ENCODE measurements at regions not wholly inside any gene's neighbourhood (a gene's known extent, or its start where the extent isn't known, plus 50 kb on each side); places are given as distances from the start of the nearest gene placed in this dataset.

DNA sequence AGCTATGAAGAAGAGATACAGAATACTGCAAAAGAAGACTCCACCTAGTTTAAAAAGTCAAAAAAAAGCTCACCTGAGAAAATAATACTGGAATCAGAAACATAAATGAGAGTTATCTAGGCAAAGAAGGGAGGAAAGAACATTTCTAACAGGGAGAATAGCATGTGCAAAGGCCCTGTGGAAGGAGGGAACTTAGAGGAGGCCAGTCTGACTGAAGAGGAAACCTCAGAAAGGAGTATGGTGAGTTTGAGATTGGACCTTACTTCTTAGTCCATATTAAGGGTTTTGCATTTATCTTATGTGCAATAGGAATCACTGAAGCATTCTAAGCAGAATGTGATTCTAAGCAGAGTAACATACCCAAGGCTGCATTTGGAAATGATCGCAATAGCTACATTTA, 193.2 kb downstream of the LNPK start:
- Mint-ChIP-seq H3K36me3 (ENCODE audit: low read depth) (no peaks in the 10 kb centered on the region), H3K4me1 (no peaks in the 10 kb centered on the region), H3K27me3 (peaks cover 3% of the 10 kb centered on the region), H3K4me3 (no peak overlapping the region), H3K27ac (no peak overlapping the region), H3K9me3 (no peaks in the 10 kb centered on the region)
- CTCF ChIA-PET, result no interaction called here
- ATAC-seq (ENCODE audit: low read depth), result no peak
- TF ChIP-seq, protein P1, sequence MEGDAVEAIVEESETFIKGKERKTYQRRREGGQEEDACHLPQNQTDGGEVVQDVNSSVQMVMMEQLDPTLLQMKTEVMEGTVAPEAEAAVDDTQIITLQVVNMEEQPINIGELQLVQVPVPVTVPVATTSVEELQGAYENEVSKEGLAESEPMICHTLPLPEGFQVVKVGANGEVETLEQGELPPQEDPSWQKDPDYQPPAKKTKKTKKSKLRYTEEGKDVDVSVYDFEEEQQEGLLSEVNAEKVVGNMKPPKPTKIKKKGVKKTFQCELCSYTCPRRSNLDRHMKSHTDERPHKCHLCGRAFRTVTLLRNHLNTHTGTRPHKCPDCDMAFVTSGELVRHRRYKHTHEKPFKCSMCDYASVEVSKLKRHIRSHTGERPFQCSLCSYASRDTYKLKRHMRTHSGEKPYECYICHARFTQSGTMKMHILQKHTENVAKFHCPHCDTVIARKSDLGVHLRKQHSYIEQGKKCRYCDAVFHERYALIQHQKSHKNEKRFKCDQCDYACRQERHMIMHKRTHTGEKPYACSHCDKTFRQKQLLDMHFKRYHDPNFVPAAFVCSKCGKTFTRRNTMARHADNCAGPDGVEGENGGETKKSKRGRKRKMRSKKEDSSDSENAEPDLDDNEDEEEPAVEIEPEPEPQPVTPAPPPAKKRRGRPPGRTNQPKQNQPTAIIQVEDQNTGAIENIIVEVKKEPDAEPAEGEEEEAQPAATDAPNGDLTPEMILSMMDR (IDR thresholded peaks at IDR 0.05), result no peak
- intact Hi-C loops (cut with micrococcal nuclease), result no loop called here
- POLR2A ChIA-PET, result no interaction called here
- no peak for DNase-seq

DNA sequence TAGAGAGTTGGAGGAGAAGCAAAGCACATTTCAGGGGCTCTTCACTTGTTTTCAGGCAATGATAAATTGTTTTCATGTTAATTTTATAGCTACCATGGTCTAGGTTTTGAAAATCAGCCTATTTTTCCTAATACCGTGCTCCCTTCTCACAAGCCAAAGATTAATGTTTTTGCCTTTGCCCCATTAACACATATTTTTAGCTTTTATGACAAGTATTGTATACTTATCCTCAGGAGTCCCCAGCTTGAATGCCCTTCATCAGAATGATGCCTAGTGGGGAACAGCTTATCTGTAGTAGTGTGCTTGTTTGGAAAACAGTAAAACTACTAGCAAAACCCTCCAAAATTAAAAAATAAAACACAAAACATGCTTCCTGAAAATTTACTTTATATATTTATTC, 194.0 kb downstream of the LNPK start:
- no peak for DNase-seq

DNA sequence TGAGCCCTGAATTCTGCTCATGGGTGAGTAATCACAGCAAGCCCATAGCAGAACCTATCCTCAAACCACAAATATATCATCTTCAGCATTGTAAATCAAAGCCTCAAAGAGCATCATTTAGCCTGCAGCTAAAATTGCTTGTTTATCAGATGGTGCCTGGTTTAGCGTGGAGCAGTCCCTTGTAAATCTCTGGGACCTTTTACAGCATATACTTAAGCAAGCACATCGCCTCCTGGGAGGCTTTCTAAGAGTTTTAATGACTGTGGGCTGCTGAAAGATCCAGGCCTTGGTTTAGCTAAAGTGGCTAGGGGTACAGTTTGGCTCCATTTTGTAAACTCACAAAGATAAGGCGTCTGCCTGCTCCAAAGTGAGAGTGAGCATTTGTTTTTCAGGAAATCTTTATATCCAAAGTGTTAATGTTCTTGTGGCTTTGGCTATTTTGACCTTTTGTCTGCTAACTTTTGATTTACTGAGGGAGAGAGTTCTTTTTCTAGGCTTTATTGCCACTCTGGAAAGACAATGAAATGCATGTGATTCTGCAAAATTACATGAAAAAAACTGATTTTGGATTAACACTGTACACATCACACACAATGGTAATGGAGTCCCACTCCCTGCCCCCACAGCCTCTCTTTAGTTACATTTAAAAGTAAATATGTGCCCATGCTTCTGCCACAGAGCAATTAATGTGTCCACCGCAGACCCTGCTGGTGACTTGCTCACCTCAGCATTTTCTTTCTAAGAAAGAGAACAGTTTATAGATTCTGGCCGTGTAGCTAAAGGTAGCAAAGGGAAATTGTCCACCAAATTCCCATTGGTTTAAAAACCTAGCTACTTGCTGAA, 194.8 kb downstream of the LNPK start:
- Mint-ChIP-seq H3K4me3 (no peak overlapping the region), H3K27me3 (peaks cover 3% of the 10 kb centered on the region), H3K4me1 (no peaks in the 10 kb centered on the region), H3K27ac (no peak overlapping the region), H3K36me3 (ENCODE audit: low read depth) (no peaks in the 10 kb centered on the region), H3K9me3 (no peaks in the 10 kb centered on the region)
- ChIA-PET CTCF (no interaction called here), POLR2A (no interaction called here)
- TF ChIP-seq, protein P1 (IDR thresholded peaks at IDR 0.05), result no peak
- DNase-seq (no peak), ATAC-seq (ENCODE audit: low read depth) (no peak)
- intact Hi-C loops (cut with micrococcal nuclease), result no loop called here

More for the DNA sequence above, 194.0 kb downstream of the LNPK start:
- CTCF ChIA-PET, result no interaction called here
- Mint-ChIP-seq H3K4me3 (no peak overlapping the region), H3K9me3 (no peaks in the 10 kb centered on the region), H3K4me1 (no peaks in the 10 kb centered on the region), H3K36me3 (ENCODE audit: low read depth) (no peaks in the 10 kb centered on the region), H3K27me3 (peaks cover 3% of the 10 kb centered on the region), H3K27ac (no peak overlapping the region)
- intact Hi-C loops (cut with micrococcal nuclease), result no loop called here
- POLR2A ChIA-PET, result no interaction called here
- TF ChIP-seq, protein P1 (IDR thresholded peaks at IDR 0.05), result no peak
- no peak for ATAC-seq (ENCODE audit: low read depth)

DNA sequence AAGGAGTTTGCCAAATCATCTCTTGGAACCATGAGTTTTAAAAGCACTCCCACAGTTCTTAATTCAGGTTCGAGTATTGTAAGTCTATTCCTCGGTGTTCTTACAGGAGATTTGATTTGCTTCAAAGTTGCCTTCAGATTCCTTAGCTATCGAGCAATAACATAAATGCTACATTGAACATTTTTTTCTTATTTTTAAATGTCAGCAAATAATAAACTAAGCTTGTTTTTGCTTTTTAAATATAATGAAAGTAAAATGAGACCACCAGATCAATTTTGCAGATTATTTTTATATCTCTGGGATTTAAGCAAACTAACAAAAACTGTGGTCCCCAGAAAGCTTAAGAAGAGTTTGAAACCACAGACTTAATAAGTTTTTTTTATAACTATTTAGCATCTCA, 195.5 kb downstream of the LNPK start:
- TF ChIP-seq, protein P1 (IDR thresholded peaks at IDR 0.05), result no peak
- Mint-ChIP-seq H3K4me1 (no peaks in the 10 kb centered on the region), H3K9me3 (no peaks in the 10 kb centered on the region), H3K27me3 (peaks cover 3% of the 10 kb centered on the region), H3K36me3 (ENCODE audit: low read depth) (no peaks in the 10 kb centered on the region), H3K27ac (no peak overlapping the region), H3K4me3 (no peak overlapping the region)
- ChIA-PET POLR2A (no interaction called here), CTCF (no interaction called here)
- no peak for DNase-seq
- intact Hi-C loops (cut with micrococcal nuclease), result no loop called here
- no peak for ATAC-seq (ENCODE audit: low read depth)

DNA sequence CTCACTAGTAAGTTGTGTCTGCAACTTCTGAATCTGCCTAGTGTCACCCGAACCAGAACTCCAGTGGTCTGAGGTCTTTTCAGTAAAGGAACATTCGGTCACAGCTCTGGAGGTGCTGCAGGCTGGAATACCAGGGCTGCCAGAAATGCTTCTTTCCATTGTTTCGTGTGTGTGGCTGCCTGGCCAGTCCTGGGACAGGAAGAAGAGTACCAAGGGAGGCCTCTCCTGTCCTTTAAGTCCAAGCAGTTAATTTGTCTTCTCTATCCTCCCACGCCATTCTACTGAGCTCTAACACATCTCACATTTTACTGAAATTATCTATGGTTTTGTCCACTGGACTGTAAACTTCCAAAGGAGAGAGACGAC, 196.0 kb downstream of the LNPK start:
- no peak overlapping the region for H3K27ac Mint-ChIP-seq
- H3K4me3 Mint-ChIP-seq, result no peak overlapping the region
- H3K9me3 Mint-ChIP-seq, result no peaks in the 10 kb centered on the region
- no peak for DNase-seq
- TF ChIP-seq, protein P1 (IDR thresholded peaks at IDR 0.05), result no peak
- POLR2A ChIA-PET, result no interaction called here
- H3K36me3 Mint-ChIP-seq (ENCODE audit: low read depth), result no peaks in the 10 kb centered on the region
- H3K27me3 Mint-ChIP-seq, result peaks cover 3% of the 10 kb centered on the region
- H3K4me1 Mint-ChIP-seq, result no peaks in the 10 kb centered on the region
- ATAC-seq (ENCODE audit: low read depth), result no peak
- CTCF ChIA-PET, result no interaction called here
- intact Hi-C loops (cut with micrococcal nuclease), result no loop called here

Data from activated B cell treated with CpG ODN at 0.5 μM for 24 hours (primary cell).